Fibroblast of mammary gland (primary cell): ENCODE measurements at regions not wholly inside any gene's neighbourhood (a gene's known extent, or its start where the extent isn't known, plus 50 kb on each side); places are given as distances from the start of the nearest gene placed in this dataset.

Source experiments
- DNase-seq: peaks from one replicate; pipeline ENCODE4 v3.0.0-alpha.2; 2010; ENCODE audit warnings: low read depth
- H3K4me3 ChIP-seq: 2 replicates; pipeline ENCODE4 v1.5.1; 2011; ENCODE audit warnings: low read depth, mild to moderate bottlenecking, low read length, moderate library complexity; ENCODE audit not compliant: control insufficient read depth
- TF ChIP-seq, protein P1 (sequence below): conservative IDR thresholded peaks from 2 replicates; pipeline ENCODE4 v1.5.1; 2011; ENCODE audit warnings: low read depth, low read length, inconsistent platforms; ENCODE audit not compliant: control insufficient read depth, insufficient read depth

DNA sequence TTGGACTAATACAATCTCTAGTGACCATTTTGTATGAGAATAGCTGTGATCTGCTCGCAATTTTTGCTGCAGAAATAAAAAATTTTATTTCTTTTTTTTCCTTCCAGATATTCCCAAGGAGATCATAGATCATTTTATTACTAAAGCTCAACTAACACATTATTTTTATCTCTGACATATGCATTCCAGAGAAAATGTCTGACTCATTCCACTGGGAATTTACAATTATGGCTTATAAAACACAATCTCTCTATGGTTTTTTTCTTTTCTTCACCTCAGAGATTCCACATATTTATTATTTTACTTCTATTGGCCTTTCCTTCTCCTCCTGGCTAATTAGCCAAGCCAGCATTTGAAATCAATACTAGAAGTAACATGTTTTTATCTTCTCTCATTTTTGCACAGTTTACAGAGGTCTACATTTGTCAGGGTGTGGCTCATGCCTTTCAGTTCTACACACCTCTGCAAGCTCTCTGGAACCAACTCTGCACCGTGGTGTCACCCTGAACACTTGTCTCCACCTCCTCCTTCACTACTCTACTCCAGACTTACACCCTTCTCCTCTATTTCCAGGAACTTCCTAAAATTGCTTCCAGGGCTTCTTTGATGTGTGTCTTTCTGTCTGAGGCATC is 59.8 kb upstream of the GPM6A start:
- TF ChIP-seq, protein P1, sequence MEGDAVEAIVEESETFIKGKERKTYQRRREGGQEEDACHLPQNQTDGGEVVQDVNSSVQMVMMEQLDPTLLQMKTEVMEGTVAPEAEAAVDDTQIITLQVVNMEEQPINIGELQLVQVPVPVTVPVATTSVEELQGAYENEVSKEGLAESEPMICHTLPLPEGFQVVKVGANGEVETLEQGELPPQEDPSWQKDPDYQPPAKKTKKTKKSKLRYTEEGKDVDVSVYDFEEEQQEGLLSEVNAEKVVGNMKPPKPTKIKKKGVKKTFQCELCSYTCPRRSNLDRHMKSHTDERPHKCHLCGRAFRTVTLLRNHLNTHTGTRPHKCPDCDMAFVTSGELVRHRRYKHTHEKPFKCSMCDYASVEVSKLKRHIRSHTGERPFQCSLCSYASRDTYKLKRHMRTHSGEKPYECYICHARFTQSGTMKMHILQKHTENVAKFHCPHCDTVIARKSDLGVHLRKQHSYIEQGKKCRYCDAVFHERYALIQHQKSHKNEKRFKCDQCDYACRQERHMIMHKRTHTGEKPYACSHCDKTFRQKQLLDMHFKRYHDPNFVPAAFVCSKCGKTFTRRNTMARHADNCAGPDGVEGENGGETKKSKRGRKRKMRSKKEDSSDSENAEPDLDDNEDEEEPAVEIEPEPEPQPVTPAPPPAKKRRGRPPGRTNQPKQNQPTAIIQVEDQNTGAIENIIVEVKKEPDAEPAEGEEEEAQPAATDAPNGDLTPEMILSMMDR = no peak
- no peak for DNase-seq
- no peak overlapping the region for H3K4me3 ChIP-seq

DNA sequence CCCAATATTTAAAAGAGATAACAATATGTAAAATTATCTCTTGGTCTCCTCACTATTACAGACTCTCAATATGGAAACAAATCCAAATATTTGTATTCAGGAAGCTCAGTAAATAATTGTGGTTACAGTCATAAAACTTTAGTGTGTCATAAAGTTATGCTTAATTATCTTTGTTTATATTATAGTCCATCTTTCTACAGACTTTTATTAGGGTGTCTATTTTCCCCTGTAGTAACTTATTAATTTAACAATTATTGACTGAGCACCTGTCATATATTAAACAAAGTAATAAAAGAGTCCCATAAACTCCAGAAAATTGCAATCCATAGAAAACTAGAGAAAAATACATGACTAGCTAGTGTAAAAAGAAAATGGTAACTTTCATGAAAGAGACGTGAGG is 61.6 kb upstream of the GPM6A start:
- no peak overlapping the region for H3K4me3 ChIP-seq
- no peak for DNase-seq
- TF ChIP-seq, protein P1 = no peak

DNA sequence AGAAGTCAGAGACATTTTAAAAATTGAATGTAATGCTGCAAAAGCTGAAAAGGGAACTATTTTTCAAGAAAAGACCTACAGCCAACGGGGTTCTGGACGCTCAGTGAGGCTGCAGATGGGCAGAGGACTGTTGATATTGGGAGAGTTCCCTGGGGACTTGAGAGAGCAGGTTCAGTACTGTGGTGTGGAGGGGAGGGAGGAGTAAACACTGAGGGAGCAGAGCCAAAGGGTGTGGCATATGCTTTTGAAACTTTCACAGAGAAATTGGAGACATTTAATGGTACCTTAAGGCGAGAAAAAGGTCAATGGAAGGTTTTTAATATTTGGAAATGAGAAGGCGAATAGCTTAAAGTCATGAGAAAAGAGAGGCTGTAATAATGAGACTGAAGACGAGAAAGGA is 62.2 kb upstream of the GPM6A start:
- TF ChIP-seq, protein P1 = no peak
- DNase-seq = no peak
- no peak overlapping the region for H3K4me3 ChIP-seq

DNA sequence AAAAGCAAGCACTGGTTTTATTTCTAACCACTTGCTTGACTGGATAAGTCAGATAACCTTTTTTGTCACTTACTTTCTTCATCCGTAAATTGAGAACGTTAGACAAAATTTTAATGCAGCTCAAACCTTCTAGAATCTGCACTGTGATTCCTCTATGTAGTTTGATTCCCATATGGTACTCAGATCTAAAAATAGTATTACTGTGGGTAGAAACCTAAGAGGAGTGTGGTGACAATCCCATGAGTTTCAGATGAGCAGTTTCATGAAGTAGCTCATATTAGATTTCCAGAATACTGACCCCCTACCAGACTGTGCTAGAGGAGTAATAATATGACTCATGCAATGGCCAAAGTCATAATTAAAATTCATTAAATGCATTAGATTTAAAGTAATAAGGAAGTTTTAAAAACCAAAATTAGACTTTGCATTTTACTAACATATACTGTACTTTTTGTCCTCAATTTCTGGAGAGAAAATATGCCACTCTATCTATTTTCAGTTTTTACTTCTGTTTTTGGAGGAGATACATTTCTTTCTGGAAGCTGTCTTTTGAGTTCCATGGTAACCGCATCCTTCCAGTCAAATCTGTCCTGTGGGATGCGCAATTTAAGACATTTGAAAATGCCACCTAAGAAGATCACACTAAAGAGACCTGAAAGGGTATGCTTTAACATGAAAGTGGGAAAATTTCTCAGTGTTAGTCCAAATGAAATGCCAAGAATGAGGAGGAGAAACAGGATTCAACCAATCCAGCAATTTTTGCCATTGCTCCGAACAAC is 64.1 kb upstream of the GPM6A start:
- no peak overlapping the region for H3K4me3 ChIP-seq
- DNase-seq = no peak
- TF ChIP-seq, protein P1 = no peak

DNA sequence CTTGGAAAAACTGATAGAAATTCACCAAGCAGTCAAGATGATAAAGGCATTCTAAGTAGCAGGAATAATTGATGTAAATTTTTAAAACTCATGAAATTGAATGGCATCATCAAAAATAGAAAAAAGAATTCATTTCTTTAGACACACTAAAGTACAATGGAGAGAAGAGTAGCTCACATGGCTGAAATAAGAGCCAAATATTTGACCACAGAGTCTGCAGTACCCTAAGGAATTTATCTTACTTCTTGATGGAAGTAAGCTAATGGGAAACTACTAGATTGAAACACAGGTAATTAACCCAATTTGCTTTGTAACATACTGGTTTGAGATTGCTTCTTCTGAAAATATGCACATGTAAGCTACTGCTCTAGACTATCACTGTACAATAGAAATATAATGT is 70.8 kb upstream of the GPM6A start:
- no peak overlapping the region for H3K4me3 ChIP-seq
- TF ChIP-seq, protein P1 = no peak
- DNase-seq = no peak

DNA sequence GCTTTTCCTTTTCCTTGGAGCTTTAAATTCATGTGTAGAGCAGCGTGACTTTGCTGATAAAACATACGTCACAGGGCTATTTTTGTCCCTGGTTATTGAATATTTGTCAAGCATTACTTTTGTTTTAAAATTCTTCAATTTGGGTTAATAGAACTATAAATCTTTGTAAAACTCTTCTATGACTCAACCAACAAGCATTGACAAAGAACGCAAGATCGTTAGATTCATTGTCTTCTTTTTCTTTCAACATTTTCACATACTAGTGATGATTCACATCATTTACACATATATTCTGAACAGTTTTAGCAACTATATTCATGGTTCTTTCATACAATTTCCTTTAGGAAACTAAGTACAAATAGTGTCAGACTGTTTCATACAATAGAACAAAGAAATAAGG is 72.0 kb upstream of the GPM6A start:
- TF ChIP-seq, protein P1 = no peak
- no peak for DNase-seq
- no peak overlapping the region for H3K4me3 ChIP-seq
